ENCODE measurements at regions not wholly inside any gene's neighbourhood (a gene's known extent, or its start where the extent isn't known, plus 50 kb on each side); places are given as distances from the start of the nearest gene placed in this dataset.

DNA sequence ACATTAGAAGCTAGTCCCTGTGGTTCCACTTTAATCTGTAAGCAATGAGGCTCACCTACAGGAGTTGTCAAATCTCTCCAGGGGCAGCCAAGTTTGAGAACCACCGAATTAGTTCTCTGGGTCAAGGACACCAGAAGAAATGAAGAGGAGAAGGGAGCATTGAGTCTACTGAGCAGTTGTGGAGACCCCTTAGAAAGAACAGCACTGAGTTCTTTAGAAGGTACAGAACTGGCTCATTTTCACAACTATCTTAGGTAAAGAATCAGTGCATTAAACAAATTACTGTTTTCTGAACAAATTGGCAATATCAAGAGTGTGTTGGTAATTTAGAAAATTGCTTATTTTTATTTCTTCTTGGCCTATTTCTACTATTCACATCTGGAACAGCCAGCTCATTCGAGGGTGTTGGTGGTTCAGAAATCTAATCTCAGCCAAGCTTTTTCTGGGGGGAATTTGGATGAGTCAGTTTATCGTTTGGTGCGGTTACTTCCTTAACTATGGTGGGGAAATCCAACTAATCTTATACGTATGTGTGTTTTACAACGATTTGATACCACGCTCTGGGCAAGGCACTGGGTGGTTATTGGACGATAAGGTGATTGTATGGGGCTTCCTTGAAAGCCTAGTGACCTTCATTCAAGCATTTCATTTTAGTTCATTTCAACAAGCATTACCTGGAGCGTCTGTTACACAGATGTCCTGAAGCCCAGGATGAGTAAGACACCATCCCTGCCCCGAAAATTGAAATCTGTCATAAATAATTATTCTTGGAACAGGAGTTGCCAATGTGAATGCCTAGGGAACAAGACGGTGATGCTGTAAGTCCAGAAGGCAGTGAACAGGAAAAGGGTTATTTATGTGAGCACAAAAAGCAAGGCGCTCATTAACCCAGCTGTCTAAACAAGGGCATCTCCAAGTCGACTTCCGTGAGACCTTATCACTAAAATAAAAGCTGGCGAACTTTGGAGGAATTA lies 52.0 kb upstream of the TMPRSS2 start:
- Histone ChIP-seq H3K36me3 (no peaks in the 10 kb centered on the region), H3K4me3 (no peak overlapping the region), H3K4me1 (replicated peaks) (no peaks in the 10 kb centered on the region), H3K27ac (no peak overlapping the region), H3K9me3 (no peaks in the 10 kb centered on the region), H3K27me3 (replicated peaks; ENCODE audit: insufficient read depth) (no peaks in the 10 kb centered on the region)
- WGBS, result 64% methylated on average over 15 of the region's 15 CpGs
- TF ChIP-seq, protein P1, sequence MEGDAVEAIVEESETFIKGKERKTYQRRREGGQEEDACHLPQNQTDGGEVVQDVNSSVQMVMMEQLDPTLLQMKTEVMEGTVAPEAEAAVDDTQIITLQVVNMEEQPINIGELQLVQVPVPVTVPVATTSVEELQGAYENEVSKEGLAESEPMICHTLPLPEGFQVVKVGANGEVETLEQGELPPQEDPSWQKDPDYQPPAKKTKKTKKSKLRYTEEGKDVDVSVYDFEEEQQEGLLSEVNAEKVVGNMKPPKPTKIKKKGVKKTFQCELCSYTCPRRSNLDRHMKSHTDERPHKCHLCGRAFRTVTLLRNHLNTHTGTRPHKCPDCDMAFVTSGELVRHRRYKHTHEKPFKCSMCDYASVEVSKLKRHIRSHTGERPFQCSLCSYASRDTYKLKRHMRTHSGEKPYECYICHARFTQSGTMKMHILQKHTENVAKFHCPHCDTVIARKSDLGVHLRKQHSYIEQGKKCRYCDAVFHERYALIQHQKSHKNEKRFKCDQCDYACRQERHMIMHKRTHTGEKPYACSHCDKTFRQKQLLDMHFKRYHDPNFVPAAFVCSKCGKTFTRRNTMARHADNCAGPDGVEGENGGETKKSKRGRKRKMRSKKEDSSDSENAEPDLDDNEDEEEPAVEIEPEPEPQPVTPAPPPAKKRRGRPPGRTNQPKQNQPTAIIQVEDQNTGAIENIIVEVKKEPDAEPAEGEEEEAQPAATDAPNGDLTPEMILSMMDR (IDR thresholded peaks at IDR 0.05), result no peak
- no peak for TF ChIP-seq POLR2A (IDR thresholded peaks at IDR 0.05)
- TF ChIP-seq POLR2AphosphoS5 (IDR thresholded peaks at IDR 0.05), result no peak
- intact Hi-C loops (cut with DNase I), result no loop called here
- DNase-seq (ENCODE audit: low spot score), result no peak

DNA sequence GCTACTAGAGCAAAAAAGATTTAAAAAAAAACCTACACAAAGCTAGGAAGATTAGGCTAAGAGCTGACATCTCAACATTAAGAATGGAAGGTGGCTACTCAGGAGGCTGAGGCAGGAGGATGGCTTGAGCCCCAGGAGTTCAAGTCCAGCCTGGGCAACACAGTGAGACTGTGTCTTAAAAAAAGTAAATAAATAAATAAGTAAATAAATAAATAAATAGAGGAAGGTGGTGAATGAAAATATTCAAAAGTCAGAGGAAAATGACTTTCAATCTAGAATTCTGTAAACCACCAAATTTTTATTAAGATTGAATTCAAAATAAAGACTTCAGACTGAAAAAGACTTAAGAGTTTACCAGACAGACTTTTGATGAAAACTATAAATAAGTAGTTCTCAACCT lies 50.9 kb upstream of the TMPRSS2 start:
- intact Hi-C loops (cut with DNase I), result no loop called here

GRCh38 chr21:41557884-41558283 lies 49.9 kb upstream of the TMPRSS2 start:
- no peak for DNase-seq (ENCODE audit: low spot score)
- intact Hi-C loops (cut with DNase I), result no loop called here
- Histone ChIP-seq H3K36me3 (no peaks in the 10 kb centered on the region), H3K4me1 (replicated peaks) (no peaks in the 10 kb centered on the region), H3K27ac (no peak overlapping the region), H3K4me3 (no peak overlapping the region), H3K27me3 (replicated peaks; ENCODE audit: insufficient read depth) (no peaks in the 10 kb centered on the region), H3K9me3 (no peaks in the 10 kb centered on the region)
- TF ChIP-seq POLR2AphosphoS5 (IDR thresholded peaks at IDR 0.05) (no peak), POLR2A (IDR thresholded peaks at IDR 0.05) (no peak)
- TF ChIP-seq, protein P1 (IDR thresholded peaks at IDR 0.05), result no peak
- 89% methylated on average over 6 of the region's 6 CpGs for WGBS

More for the DNA sequence above, 50.9 kb upstream of the TMPRSS2 start:
- H3K36me3 ChIP-seq, result no peaks in the 10 kb centered on the region
- H3K4me1 ChIP-seq (replicated peaks), result no peaks in the 10 kb centered on the region
- no peaks in the 10 kb centered on the region for H3K9me3 ChIP-seq
- H3K27ac ChIP-seq, result no peak overlapping the region
- no peak overlapping the region for H3K4me3 ChIP-seq
- no peak for DNase-seq (ENCODE audit: low spot score)
- TF ChIP-seq POLR2A (IDR thresholded peaks at IDR 0.05), result no peak
- no peak for TF ChIP-seq POLR2AphosphoS5 (IDR thresholded peaks at IDR 0.05)
- TF ChIP-seq, protein P1 (IDR thresholded peaks at IDR 0.05), result no peak
- no peaks in the 10 kb centered on the region for H3K27me3 ChIP-seq (replicated peaks; ENCODE audit: insufficient read depth)
